ENCODE measurements at regions not wholly inside any gene's neighbourhood (a gene's known extent, or its start where the extent isn't known, plus 50 kb on each side); places are given as distances from the start of the nearest gene placed in this dataset.

GRCh38 chr7:84908196-84908793 is 278.6 kb downstream of the SEMA3D start:
- Histone ChIP-seq H3K4ac (ENCODE audit: low read length) (no peak overlapping the region), H4K8ac (ENCODE audit: low read depth, low read length) (no peak overlapping the region), H3K9me3 (replicated peaks in 1 of 2; ENCODE audit: control insufficient read depth in 2 of 2, insufficient read depth in 1 of 2, low read depth in 1 of 2, low read length in 2 of 2) (no peaks in the 10 kb centered on the region), H3K4me1 (ENCODE audit: control insufficient read depth in 2 of 2, insufficient read depth in 1 of 2, low read depth in 1 of 2, low read length in 2 of 2) (no peaks in the 10 kb centered on the region), H3K14ac (ENCODE audit: low read length) (no peak overlapping the region), H3K23ac (ENCODE audit: low read depth, low read length, poor library complexity) (no peak overlapping the region), H2AK5ac (ENCODE audit: low read depth, low read length) (no peak overlapping the region), H2AFZ (ENCODE audit: low read length) (no peak overlapping the region), H3K9ac (ENCODE audit: low read depth, low read length, poor library complexity) (no peak overlapping the region), H3K18ac (ENCODE audit: low read length) (no peak overlapping the region), H3K4me3 (ENCODE audit: low read length in 2 of 2) (no peak overlapping the region), H4K91ac (ENCODE audit: low read depth, low read length, poor library complexity) (no peak overlapping the region), H3K4me2 (ENCODE audit: insufficient read depth, low read length, poor library complexity, severe bottlenecking) (no peak overlapping the region), H2BK12ac (ENCODE audit: low read length) (no peak overlapping the region), H3K79me1 (ENCODE audit: low read depth, low read length) (no peaks in the 10 kb centered on the region), H2BK5ac (ENCODE audit: low read length) (no peak overlapping the region), H2BK15ac (ENCODE audit: low read length) (no peak overlapping the region), H3K27me3 (ENCODE audit: control insufficient read depth in 3 of 3, insufficient read depth in 3 of 3, low read depth in 1 of 3, low read length in 3 of 3) (no peaks in the 10 kb centered on the region), H2BK120ac (ENCODE audit: low read depth, low read length) (no peak overlapping the region), H3K27ac (replicated peaks; ENCODE audit: low read length) (no peak overlapping the region), H3K36me3 (replicated peaks in 1 of 2; ENCODE audit: control insufficient read depth in 2 of 2, insufficient read depth in 2 of 2, low read length in 2 of 2) (no peaks in the 10 kb centered on the region)
- no peak for DNase-seq (ENCODE audit: low spot score)

GRCh38 chr7:84906889-84907288 is 280.0 kb downstream of the SEMA3D start:
- no peak overlapping the region for H3K4me2 ChIP-seq (ENCODE audit: insufficient read depth, low read length, poor library complexity, severe bottlenecking)

GRCh38 chr7:84904561-84904960 is 282.3 kb downstream of the SEMA3D start:
- H4K8ac ChIP-seq (ENCODE audit: low read depth, low read length): no peak overlapping the region
- no peaks in the 10 kb centered on the region for H3K27me3 ChIP-seq (ENCODE audit: control insufficient read depth in 3 of 3, insufficient read depth in 3 of 3, low read depth in 1 of 3, low read length in 3 of 3)
- H3K9ac ChIP-seq (ENCODE audit: low read depth, low read length, poor library complexity): no peak overlapping the region
- no peak overlapping the region for H2BK5ac ChIP-seq (ENCODE audit: low read length)
- no peak overlapping the region for H3K4ac ChIP-seq (ENCODE audit: low read length)
- no peaks in the 10 kb centered on the region for H3K4me1 ChIP-seq (ENCODE audit: control insufficient read depth in 2 of 2, insufficient read depth in 1 of 2, low read depth in 1 of 2, low read length in 2 of 2)
- no peak overlapping the region for H2BK12ac ChIP-seq (ENCODE audit: low read length)
- H2AFZ ChIP-seq (ENCODE audit: low read length): no peak overlapping the region
- DNase-seq (ENCODE audit: low spot score): no peak
- H2BK120ac ChIP-seq (ENCODE audit: low read depth, low read length): no peak overlapping the region
- H3K9me3 ChIP-seq (replicated peaks in 1 of 2; ENCODE audit: control insufficient read depth in 2 of 2, insufficient read depth in 1 of 2, low read depth in 1 of 2, low read length in 2 of 2): no peaks in the 10 kb centered on the region
- no peak overlapping the region for H3K4me2 ChIP-seq (ENCODE audit: insufficient read depth, low read length, poor library complexity, severe bottlenecking)
- H3K27ac ChIP-seq (replicated peaks; ENCODE audit: low read length): no peak overlapping the region
- H4K91ac ChIP-seq (ENCODE audit: low read depth, low read length, poor library complexity): no peak overlapping the region
- no peak overlapping the region for H3K4me3 ChIP-seq (ENCODE audit: low read length in 2 of 2)
- no peaks in the 10 kb centered on the region for H3K79me1 ChIP-seq (ENCODE audit: low read depth, low read length)
- no peak overlapping the region for H3K23ac ChIP-seq (ENCODE audit: low read depth, low read length, poor library complexity)
- no peak overlapping the region for H2AK5ac ChIP-seq (ENCODE audit: low read depth, low read length)
- H3K14ac ChIP-seq (ENCODE audit: low read length): no peak overlapping the region
- no peaks in the 10 kb centered on the region for H3K36me3 ChIP-seq (replicated peaks in 1 of 2; ENCODE audit: control insufficient read depth in 2 of 2, insufficient read depth in 2 of 2, low read length in 2 of 2)
- H2BK15ac ChIP-seq (ENCODE audit: low read length): no peak overlapping the region
- H3K18ac ChIP-seq (ENCODE audit: low read length): no peak overlapping the region

More at GRCh38 chr7:84906889-84907288, 280.0 kb downstream of the SEMA3D start:
- no peak overlapping the region for H3K14ac ChIP-seq (ENCODE audit: low read length)
- no peak overlapping the region for H3K4me3 ChIP-seq (ENCODE audit: low read length in 2 of 2)
- no peaks in the 10 kb centered on the region for H3K79me1 ChIP-seq (ENCODE audit: low read depth, low read length)
- no peak overlapping the region for H4K91ac ChIP-seq (ENCODE audit: low read depth, low read length, poor library complexity)
- H3K23ac ChIP-seq (ENCODE audit: low read depth, low read length, poor library complexity): no peak overlapping the region
- H2AFZ ChIP-seq (ENCODE audit: low read length): no peak overlapping the region
- H2BK12ac ChIP-seq (ENCODE audit: low read length): no peak overlapping the region
- no CpG with 5 or more reads among the region's 4 CpGs for WGBS, 2 donors (ENCODE audit: extremely low coverage in 2 of 2, insufficient read length in 2 of 2, insufficient replicate concordance in 1 of 2)
- no peak overlapping the region for H2AK5ac ChIP-seq (ENCODE audit: low read depth, low read length)
- H2BK15ac ChIP-seq (ENCODE audit: low read length): no peak overlapping the region
- no peaks in the 10 kb centered on the region for H3K27me3 ChIP-seq (ENCODE audit: control insufficient read depth in 3 of 3, insufficient read depth in 3 of 3, low read depth in 1 of 3, low read length in 3 of 3)
- H3K27ac ChIP-seq (replicated peaks; ENCODE audit: low read length): no peak overlapping the region
- H3K18ac ChIP-seq (ENCODE audit: low read length): no peak overlapping the region
- H2BK120ac ChIP-seq (ENCODE audit: low read depth, low read length): no peak overlapping the region
- no peaks in the 10 kb centered on the region for H3K36me3 ChIP-seq (replicated peaks in 1 of 2; ENCODE audit: control insufficient read depth in 2 of 2, insufficient read depth in 2 of 2, low read length in 2 of 2)
- no peak overlapping the region for H4K8ac ChIP-seq (ENCODE audit: low read depth, low read length)
- H3K4ac ChIP-seq (ENCODE audit: low read length): no peak overlapping the region
- no peak overlapping the region for H3K9ac ChIP-seq (ENCODE audit: low read depth, low read length, poor library complexity)
- DNase-seq (ENCODE audit: low spot score): no peak
- H3K4me1 ChIP-seq (ENCODE audit: control insufficient read depth in 2 of 2, insufficient read depth in 1 of 2, low read depth in 1 of 2, low read length in 2 of 2): no peaks in the 10 kb centered on the region
- no peaks in the 10 kb centered on the region for H3K9me3 ChIP-seq (replicated peaks in 1 of 2; ENCODE audit: control insufficient read depth in 2 of 2, insufficient read depth in 1 of 2, low read depth in 1 of 2, low read length in 2 of 2)
- H2BK5ac ChIP-seq (ENCODE audit: low read length): no peak overlapping the region

GRCh38 chr7:84901366-84901765 is 285.5 kb downstream of the SEMA3D start:
- no peaks in the 10 kb centered on the region for H3K79me1 ChIP-seq (ENCODE audit: low read depth, low read length)

More at GRCh38 chr7:84901366-84901765, 285.5 kb downstream of the SEMA3D start:
- Histone ChIP-seq H3K9me3 (replicated peaks in 1 of 2; ENCODE audit: control insufficient read depth in 2 of 2, insufficient read depth in 1 of 2, low read depth in 1 of 2, low read length in 2 of 2) (no peaks in the 10 kb centered on the region), H3K4me2 (ENCODE audit: insufficient read depth, low read length, poor library complexity, severe bottlenecking) (no peak overlapping the region), H3K23ac (ENCODE audit: low read depth, low read length, poor library complexity) (no peak overlapping the region), H2BK12ac (ENCODE audit: low read length) (no peak overlapping the region), H3K4ac (ENCODE audit: low read length) (no peak overlapping the region), H3K9ac (ENCODE audit: low read depth, low read length, poor library complexity) (no peak overlapping the region), H2BK120ac (ENCODE audit: low read depth, low read length) (no peak overlapping the region), H3K4me3 (ENCODE audit: low read length in 2 of 2) (no peak overlapping the region), H2AK5ac (ENCODE audit: low read depth, low read length) (no peak overlapping the region), H3K18ac (ENCODE audit: low read length) (no peak overlapping the region), H2BK15ac (ENCODE audit: low read length) (no peak overlapping the region), H2AFZ (ENCODE audit: low read length) (no peak overlapping the region), H3K36me3 (replicated peaks in 1 of 2; ENCODE audit: control insufficient read depth in 2 of 2, insufficient read depth in 2 of 2, low read length in 2 of 2) (no peaks in the 10 kb centered on the region), H4K91ac (ENCODE audit: low read depth, low read length, poor library complexity) (no peak overlapping the region), H3K27ac (replicated peaks; ENCODE audit: low read length) (no peak overlapping the region), H3K27me3 (ENCODE audit: control insufficient read depth in 3 of 3, insufficient read depth in 3 of 3, low read depth in 1 of 3, low read length in 3 of 3) (no peaks in the 10 kb centered on the region), H4K8ac (ENCODE audit: low read depth, low read length) (no peak overlapping the region), H2BK5ac (ENCODE audit: low read length) (no peak overlapping the region), H3K14ac (ENCODE audit: low read length) (no peak overlapping the region), H3K4me1 (ENCODE audit: control insufficient read depth in 2 of 2, insufficient read depth in 1 of 2, low read depth in 1 of 2, low read length in 2 of 2) (no peaks in the 10 kb centered on the region)
- DNase-seq (ENCODE audit: low spot score): no peak

All from neuronal stem cell (in vitro differentiated cells).